GM10248 (cell line): ENCODE measurements at regions not wholly inside any gene's neighbourhood (a gene's known extent, or its start where the extent isn't known, plus 50 kb on each side); places are given as distances from the start of the nearest gene placed in this dataset.

Experiments used
- CTCF ChIA-PET: fragments of 300-600 bp; sonication (Branson Sonifier 250); formaldehyde crosslinking; extraction: SDS; loops from one replicate; lab custom pipeline; 2021; ENCODE audit warnings: antibody characterized with exemption; lab: Yijun Ruan, JAX
- POLR2A ChIA-PET: fragments of 350-650 bp; sonication (Branson Sonifier 250); formaldehyde crosslinking; extraction: SDS; loops from one replicate; lab custom pipeline; 2020; ENCODE audit warnings: antibody characterized with exemption; lab: Yijun Ruan, JAX
- DNase-seq: peaks from one replicate; pipeline ENCODE4 v3.0.0; 2012; ENCODE audit errors: extremely low spot score
- TF ChIP-seq, protein P1 (sequence below): IDR thresholded peaks from 2 replicates; pipeline ENCODE4 v1.5.1; 2012; ENCODE audit warnings: mild to moderate bottlenecking, low read depth; ENCODE audit errors: extremely low read depth, missing control alignments, control extremely low read depth

GRCh38 chr2:59932341-59932740 lies 621.1 kb downstream of the BCL11A start:
- DNase-seq, result no peak
- ChIA-PET POLR2A (no interaction called here), CTCF (no interaction called here)
- TF ChIP-seq, protein P1, sequence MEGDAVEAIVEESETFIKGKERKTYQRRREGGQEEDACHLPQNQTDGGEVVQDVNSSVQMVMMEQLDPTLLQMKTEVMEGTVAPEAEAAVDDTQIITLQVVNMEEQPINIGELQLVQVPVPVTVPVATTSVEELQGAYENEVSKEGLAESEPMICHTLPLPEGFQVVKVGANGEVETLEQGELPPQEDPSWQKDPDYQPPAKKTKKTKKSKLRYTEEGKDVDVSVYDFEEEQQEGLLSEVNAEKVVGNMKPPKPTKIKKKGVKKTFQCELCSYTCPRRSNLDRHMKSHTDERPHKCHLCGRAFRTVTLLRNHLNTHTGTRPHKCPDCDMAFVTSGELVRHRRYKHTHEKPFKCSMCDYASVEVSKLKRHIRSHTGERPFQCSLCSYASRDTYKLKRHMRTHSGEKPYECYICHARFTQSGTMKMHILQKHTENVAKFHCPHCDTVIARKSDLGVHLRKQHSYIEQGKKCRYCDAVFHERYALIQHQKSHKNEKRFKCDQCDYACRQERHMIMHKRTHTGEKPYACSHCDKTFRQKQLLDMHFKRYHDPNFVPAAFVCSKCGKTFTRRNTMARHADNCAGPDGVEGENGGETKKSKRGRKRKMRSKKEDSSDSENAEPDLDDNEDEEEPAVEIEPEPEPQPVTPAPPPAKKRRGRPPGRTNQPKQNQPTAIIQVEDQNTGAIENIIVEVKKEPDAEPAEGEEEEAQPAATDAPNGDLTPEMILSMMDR, result no peak

DNA sequence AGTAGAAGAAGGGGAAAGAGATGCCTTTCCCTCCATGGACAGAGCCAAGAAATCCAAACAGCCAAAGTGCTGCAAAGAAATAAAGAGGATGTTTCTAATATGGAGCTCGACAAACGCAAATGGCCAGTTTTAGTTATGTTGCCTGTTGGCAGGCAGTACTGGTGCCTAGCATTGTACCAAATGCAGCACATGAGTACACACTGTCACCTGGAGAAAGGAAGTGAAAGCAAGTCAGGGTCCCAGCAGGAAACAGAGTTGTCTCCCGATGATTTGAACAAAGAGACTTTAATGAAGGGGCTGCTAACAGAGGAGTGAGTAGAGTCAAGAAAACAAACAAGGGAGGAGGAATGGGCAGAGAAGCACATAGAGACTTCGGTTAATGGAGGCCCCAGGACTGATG lies 623.0 kb downstream of the BCL11A start:
- DNase-seq, result no peak
- ChIA-PET CTCF (no interaction called here), POLR2A (interaction anchor here (0.6 kb wide), 1 partner anchor 147 kb away, joined by 3 read pairs; no protein-coding TSS in a partner anchor)
- TF ChIP-seq, protein P1, result no peak

- no peak for DNase-seq
- POLR2A ChIA-PET, result no interaction called here
- CTCF ChIA-PET, result interaction anchor here (0.5 kb wide), 1 partner anchor 87 kb away, joined by 3 read pairs; no protein-coding TSS in a partner anchor
- TF ChIP-seq, protein P1, result no peak
Measured at GRCh38 chr2:59926731-59927130, 626.7 kb downstream of the BCL11A start.

DNA sequence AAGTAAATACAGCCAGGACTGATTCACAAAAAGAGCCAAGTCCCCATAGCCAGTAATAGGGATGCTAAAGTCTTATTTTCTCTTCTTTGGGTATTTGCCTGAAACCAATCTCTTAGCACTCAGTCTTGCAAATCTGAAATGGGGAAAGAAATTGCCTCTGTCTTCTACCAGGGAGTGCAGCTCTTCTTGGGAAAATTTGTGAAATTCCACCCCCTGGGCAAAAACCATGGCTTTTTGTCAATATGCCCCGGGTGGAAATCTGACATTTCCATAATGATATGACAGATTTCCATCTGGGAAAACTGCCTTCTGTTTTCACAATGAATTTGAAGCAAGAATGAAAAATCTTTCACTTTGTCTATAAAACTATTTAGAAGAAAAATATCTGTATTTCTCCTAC lies 628.1 kb downstream of the BCL11A start:
- ChIA-PET CTCF (no interaction called here), POLR2A (no interaction called here)
- DNase-seq, result no peak
- TF ChIP-seq, protein P1, result no peak

GRCh38 chr2:59924346-59924745 lies 629.1 kb downstream of the BCL11A start:
- TF ChIP-seq, protein P1, result no peak
- CTCF ChIA-PET, result interaction anchor here (0.6 kb wide), 1 partner anchor 841 kb away, joined by 3 read pairs; no protein-coding TSS in a partner anchor
- DNase-seq, result no peak
- POLR2A ChIA-PET, result no interaction called here

- TF ChIP-seq, protein P1, result no peak
- no peak for DNase-seq
- ChIA-PET POLR2A (no interaction called here), CTCF (interaction anchor here (1.3 kb wide), 1 partner anchor 18 kb away, joined by 3 read pairs; no protein-coding TSS in a partner anchor)
Measured at GRCh38 chr2:59922450-59922849, 631.0 kb downstream of the BCL11A start.
